B cell (primary cell): ENCODE measurements at regions not wholly inside any gene's neighbourhood (a gene's known extent, or its start where the extent isn't known, plus 50 kb on each side); places are given as distances from the start of the nearest gene placed in this dataset.

Experiments used
- CTCF ChIP-seq: fragments of 200-600 bp; IDR thresholded peaks from one replicate; pipeline ENCODE4 v1.8.0; 2022; ENCODE audit warnings: antibody characterized with exemption, mild to moderate bottlenecking
- EZH2 ChIP-seq: IDR thresholded peaks from 2 replicates; pipeline ENCODE4 v1.6.1; 2012; ENCODE audit warnings: borderline replicate concordance, low read depth, mild to moderate bottlenecking, moderate library complexity, low read length; ENCODE audit not compliant: insufficient read depth, poor library complexity, severe bottlenecking

GRCh38 chr4:16977081-16977480 is 78.6 kb upstream of the LDB2 start:
- TF ChIP-seq CTCF (no peak), EZH2 (no peak)
